Activated CD4-positive, alpha-beta T cell treated with anti-CD3 and anti-CD28 coated beads for 48 hours (primary cell): ENCODE measurements at regions not wholly inside any gene's neighbourhood (a gene's known extent, or its start where the extent isn't known, plus 50 kb on each side); places are given as distances from the start of the nearest gene placed in this dataset.

Source experiments
- DNase-seq: peaks from one replicate; pipeline ENCODE4 v3.0.0-alpha.2; 2020

DNA sequence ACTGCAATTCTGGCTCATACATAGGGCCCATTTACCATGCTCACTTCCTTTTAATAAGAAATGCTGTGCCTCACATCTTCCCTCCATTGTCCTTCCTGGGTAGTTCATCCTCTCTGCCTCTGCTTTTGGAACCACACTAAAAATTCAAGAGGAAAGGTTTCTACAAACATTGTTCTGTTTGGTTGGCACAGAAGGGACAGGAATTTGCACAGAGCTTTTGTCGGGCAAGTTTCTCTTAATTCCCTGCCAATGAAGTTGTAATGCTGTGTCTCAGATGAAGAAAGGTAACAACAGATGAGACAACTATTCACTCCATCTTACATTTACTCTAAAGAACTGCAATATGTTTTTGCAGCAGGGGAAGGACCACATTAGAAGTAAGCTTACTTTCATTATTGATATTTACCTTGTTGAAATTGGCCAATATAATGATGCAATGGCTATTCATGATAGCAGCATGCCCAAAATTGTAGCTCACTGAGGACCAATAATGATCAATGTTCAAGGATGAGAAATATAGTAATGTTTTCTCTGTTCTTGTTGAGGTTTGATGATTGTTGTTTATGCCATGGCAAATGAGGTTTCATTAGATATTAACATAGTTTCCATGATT lies 82.5 kb upstream of the HMHB1 start:
- DNase-seq = no peak

DNA sequence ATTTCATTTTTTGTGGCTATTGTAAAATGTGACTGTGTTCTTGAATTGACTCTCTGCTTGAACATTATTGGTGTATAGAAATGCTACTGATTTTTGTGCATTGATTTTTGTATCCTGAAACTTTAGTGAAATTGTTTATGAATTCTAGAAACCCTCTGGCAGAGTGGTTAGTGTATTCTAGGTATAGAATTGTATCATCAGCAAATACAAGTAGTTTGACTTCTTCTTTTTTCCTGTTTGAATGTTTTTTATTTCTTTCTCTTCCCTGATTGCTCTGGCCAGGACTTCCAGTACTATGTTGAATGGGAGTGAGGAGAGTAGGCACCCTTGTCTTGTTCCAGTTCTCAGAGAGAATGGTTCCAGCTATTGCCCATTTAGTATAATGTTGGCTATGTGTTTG lies 88.8 kb upstream of the HMHB1 start:
- DNase-seq = no peak

GRCh38 chr5:143721925-143722324 lies 90.0 kb upstream of the HMHB1 start:
- DNase-seq = no peak

DNA sequence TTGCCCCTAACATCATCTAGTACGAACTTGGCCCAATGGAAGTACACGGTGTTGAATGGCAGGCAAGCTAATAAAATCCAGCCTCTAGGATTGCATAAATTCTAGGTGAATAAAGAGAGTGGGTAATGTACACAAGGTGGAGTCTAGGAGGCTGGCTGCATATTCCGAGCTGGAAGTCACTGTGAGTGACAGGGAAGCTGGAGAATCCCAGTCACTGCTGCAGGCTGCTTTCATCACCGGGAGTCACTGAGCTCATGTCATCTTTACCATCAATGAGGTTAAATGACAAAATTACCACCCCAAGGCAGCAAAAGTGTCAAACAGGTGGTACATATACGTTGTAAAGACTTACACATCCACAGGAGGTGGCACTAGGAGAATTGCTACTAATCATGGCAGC lies 91.3 kb upstream of the HMHB1 start:
- DNase-seq = no peak

DNA sequence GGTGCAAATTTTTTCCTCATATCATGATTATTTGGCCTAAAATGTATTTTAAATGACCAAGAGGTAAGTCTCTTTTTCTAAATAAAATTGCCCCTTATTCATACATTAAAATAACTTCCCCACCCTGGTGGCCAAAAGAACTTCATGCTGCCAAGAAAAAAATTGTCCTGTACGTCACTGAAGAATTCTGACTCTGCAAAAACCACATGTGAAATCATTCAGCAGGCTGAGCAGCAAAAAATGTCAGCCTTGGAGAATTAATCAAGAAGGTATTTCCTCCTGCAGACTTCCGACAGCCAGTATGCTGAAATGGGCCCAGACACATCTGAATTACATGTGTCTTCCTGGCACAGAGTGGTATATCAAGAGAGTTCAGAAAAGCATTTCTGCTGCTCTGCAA lies 94.6 kb upstream of the HMHB1 start:
- DNase-seq = no peak

DNA sequence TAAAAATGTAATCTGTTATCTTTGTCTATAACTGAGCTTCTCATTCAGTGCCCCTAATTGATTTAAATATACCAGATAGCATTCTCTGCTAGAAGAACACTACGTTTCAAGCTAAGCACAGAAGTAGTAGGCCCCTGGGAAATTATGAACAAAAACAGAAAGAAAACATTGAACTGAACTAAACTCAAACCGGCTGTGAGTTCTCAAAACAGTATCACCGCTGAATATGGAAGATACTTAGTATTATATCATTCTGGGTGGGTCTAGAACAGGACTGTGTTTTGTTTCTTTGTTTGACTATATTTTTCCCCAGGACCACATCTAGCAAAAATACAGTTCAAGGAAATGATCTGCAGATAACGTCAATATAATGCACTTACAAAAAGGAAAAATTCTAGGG lies 95.1 kb upstream of the HMHB1 start:
- no peak for DNase-seq

DNA sequence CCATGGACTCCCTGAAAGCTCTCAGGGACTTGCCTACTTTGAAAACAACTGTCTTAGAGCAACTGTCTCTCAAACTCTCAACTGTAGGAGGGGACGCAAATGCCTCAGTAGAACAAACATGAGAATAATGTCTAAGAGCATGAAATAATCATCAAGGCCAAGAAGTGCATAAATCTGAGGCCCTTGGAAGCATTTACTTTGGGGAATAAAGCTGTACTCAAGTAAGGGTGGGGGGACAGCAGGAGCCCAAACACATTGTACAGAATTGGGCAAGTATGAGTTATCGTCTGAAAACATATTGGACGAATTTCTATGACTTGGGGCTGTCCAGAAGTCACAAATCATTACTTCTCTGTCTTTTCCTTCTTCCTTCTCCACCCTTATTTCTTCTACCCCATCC lies 96.3 kb upstream of the HMHB1 start:
- no peak for DNase-seq

- DNase-seq = no peak
Observed at GRCh38 chr5:143714629-143715028, 97.3 kb upstream of the HMHB1 start.

DNA sequence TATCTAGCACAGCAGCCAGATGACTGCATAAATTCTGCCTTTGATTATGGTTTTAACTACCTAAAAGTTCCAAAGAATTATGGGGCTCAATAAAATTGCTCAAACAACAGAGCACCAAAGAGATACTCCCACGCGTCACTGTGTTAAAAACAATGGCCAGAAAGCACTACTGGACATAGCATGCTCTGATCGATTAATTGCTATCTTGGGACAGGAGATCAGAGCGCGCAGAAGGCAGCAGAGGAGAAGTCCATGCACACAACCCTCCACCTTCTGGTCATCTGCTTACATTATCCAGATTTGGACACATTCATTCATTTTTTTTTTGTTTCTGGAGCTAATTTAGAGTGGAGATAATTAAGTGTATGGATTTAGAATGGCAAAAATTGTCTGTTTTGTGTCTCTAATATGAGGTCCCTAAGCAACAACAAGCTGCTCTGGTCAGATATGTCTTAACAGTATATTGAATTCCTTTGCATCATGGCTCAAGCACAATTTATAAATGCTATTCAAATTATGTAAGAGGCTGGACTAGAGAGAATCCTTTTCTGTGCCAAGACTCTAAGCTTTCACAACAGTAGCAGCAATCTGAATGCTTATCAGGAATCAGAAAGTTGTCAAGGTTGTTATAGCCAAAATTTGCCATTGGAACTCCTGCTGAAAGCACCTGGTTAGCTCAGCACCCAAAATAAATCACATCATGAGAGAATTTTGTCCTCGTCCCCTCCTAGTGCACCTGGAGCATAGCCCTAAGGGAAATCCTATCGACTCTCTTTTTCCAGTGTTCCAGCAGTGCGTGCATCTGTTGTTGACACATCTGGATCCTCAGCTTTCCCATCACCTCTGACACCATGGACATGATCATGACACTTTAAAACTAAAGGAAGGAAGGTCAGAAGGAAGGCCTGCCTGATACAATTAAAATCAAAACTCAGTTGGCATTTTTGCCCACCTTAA lies 98.6 kb upstream of the HMHB1 start:
- no peak for DNase-seq

GRCh38 chr5:143708672-143709071 lies 103.3 kb upstream of the HMHB1 start:
- no peak for DNase-seq

GRCh38 chr5:143707806-143708205 lies 104.2 kb upstream of the HMHB1 start:
- DNase-seq = no peak

GRCh38 chr5:143705381-143705780 lies 106.6 kb upstream of the HMHB1 start:
- DNase-seq = no peak

GRCh38 chr5:143703659-143704058 lies 108.3 kb upstream of the HMHB1 start:
- DNase-seq = no peak

DNA sequence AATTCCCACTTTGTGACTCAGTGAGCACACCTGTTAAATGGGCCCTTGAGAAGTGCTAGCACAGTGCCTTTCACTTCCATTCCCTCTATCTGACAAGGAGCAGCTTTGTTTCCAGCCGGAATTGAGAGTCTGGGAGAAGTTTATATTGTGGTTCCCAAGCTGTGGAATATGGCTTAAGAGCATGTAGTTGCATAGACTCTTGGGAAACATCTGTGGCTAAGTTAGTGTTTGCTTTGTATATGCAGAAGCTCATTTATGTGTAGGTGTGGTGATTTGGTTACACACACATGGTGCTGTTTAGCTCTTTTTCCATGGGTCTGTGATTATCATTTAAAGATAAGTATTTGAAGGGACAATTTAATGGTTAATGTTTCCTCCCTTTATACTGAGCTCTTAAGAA lies 110.5 kb upstream of the HMHB1 start:
- no peak for DNase-seq

GRCh38 chr5:143700994-143701393 lies 111.0 kb upstream of the HMHB1 start:
- DNase-seq = no peak

- DNase-seq = peak; percentile 40
Observed at GRCh38 chr5:143699121-143699520, 112.8 kb upstream of the HMHB1 start.

GRCh38 chr5:143698574-143698973 lies 113.4 kb upstream of the HMHB1 start:
- peak; percentile 37 for DNase-seq

DNA sequence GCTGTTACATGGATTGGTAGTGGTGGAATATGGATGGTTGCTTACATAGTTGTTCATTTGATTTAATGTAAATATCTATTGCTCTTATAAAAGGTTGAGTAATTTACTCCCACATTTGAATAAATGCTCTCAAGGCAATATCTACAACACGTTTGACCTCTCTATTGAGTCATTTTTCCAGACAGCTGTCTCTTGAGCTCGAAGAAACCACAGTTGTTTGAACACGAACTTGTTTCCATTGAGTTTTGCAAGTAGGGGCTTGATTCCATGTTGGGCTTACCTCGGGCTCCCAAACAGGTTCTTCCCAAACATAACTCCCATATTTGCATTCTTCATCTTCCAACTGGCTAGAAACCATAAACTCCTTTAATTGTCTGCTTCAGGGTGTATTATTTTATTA lies 115.0 kb upstream of the HMHB1 start:
- no peak for DNase-seq

DNA sequence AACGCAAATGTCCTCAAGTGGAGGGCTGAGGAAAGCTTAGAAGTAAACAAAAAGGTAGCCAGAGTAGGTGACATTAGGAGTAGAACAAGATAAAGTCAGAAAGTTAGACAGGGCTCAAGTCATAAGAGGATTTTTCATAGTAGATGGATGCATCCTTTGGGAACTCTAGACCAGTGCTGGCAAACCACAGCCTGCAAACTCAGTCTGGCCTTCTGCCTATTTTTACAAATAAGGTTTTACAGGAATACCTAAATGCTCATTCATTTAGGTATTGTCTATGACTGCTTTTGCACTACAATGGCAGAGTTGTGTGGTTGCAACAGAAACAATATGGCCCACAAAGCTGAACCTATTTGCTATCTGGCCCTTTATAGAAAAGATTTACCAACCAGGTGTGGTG lies 116.0 kb upstream of the HMHB1 start:
- no peak for DNase-seq

DNA sequence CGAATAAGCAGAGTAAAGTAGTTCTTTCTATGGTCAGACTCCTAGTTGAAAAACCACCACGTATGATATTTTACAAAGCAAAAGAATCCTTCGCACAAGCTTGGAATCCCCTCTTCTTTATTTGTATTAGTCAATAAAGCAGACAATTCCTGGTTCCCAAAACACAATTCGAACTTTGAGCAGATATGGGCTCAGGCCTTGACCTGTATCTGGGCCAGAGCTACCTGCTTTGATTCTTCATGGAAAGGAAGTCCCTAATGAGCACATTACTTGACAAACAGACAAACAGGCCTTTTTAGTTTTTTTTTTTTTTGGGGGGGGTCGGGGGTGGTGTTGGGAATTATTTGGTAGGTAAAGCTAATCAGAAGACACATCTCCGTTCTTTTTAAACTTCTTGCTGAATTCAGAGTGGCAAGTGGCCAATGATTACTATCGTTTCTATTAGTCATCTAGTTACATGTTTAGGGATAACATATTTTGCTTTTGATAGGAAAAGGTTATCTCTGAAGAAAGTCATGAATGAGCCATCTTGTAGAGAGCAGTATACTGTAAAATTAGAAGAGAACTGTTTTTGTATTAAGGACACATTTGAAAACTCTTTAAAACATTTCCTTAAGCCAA lies 116.6 kb upstream of the HMHB1 start:
- no peak for DNase-seq

DNA sequence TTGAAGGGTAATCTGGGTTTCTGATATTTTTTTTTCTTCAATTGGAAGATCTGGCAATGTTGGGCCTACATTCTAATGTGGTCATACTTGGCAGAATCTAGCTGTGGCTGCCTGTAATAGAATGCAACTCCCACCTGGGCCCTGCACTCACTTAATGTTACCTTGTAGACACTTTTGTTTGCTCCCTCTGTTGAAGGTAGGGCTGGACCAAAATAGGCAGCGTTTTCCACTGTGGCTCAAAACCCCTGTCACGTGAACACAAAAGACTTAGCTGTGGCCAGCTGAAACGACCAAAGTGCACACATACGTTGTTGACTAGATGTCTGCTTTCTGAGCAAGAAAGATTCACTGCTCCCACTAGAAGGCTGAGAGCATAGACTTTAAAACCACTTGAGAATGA lies 117.6 kb upstream of the HMHB1 start:
- no peak for DNase-seq

- no peak for DNase-seq
Observed at GRCh38 chr5:143693651-143694252, 118.2 kb upstream of the HMHB1 start.

GRCh38 chr5:143692342-143692741 lies 119.6 kb upstream of the HMHB1 start:
- no peak for DNase-seq

DNA sequence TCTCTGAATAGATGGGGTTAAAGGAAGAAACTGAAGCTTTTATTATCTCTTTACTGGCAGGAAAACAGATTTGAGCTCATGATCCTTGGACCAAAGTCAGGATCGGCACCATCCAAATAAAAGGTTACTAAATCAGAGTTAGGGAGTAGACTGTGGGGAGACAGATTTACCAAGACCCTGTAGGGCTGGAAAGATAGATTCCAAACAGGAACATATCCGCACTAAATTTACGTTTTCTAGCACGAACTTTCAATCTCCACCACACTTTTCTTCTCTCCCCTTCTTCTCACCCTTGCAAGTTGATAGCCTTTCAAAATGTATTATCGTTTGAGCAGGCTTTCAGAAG lies 120.0 kb upstream of the HMHB1 start:
- DNase-seq = no peak
